ENCODE measurements at regions not wholly inside any gene's neighbourhood (a gene's known extent, or its start where the extent isn't known, plus 50 kb on each side); places are given as distances from the start of the nearest gene placed in this dataset.

GRCh38 chr1:4268262-4268888, 368.3 kb upstream of the C1orf174 start:
- no peak for DNase-seq
- intact Hi-C loops (cut with DNase I, micrococcal nuclease) = no loop called here
- no peak for ATAC-seq

GRCh38 chr1:4268889-4269284, 368.8 kb upstream of the C1orf174 start:
- intact Hi-C loops (cut with DNase I, micrococcal nuclease) = no loop called here
- ATAC-seq (no peak), DNase-seq (no peak)

GRCh38 chr1:4269330-4269729, 369.3 kb upstream of the C1orf174 start:
- DNase-seq = no peak
- intact Hi-C loops (cut with DNase I, micrococcal nuclease) = no loop called here
- ATAC-seq = no peak

DNA sequence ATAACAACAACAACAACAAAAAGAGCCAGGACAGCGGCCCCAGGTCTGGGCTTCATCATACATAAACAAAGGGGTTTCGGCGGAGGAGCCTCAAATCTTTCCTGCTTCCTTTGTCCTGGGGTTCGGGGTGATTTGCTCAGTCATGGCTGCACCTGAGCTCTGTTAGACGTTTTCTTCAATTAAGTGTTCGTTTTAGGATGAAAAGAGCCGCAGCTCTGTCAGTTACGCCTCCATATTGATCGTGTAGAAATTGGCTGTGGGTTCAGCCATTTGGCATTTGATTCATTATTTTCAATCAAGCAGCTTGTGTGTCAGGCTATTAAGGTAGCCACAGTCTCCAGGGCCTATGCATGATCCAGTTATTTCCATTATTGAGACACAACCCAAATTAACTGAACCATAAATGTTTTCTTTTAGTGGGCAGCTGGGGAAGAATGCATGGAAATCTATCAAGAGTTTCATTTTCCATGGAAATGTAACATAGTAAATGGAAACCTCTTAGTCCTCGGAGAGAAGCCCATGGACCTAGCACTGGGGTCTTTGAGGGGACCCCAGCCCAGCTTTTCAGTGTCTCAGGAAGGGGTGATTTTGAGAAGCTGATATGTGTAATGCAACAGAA, 370.0 kb upstream of the C1orf174 start:
- intact Hi-C loops (cut with DNase I, micrococcal nuclease) = no loop called here
- DNase-seq (no peak), ATAC-seq (no peak)

DNA sequence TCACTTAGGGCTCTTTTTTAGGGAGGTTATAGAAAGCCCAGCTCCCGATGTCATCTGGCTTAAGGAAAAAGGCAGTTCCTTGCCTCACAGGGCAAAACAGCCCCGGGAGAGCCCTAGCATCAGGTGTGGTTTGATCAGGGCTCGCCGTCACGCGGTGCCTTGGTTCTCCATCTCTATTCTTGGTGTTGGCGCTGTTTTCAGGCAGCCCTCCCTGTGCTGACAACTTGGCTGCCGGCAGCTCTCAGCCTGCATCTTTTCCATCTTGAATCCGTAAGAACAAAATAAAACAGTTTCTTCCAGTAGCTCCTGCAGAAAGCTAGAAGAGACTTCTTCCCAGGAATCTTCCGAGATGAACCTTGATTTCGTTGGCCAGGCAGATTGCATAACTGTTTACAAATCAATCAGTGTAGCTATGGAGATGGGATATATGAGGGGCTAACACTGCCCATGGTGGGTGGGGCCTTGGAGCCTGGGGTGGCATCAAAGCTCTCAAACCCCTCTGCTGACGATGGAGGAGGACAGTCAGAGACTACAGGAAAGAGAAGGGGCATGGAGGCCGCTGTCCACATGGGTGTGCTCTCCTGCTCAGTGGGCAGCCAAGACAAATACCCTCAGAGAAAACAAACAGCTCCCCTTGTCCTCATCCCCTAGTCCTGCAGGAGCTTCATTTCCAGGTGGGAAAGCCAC, 370.7 kb upstream of the C1orf174 start:
- ATAC-seq = no peak
- DNase-seq = no peak
- intact Hi-C loops (cut with DNase I, micrococcal nuclease) = no loop called here

GRCh38 chr1:4271338-4271998, 371.4 kb upstream of the C1orf174 start:
- intact Hi-C loops (cut with DNase I, micrococcal nuclease) = no loop called here
- DNase-seq = no peak
- no peak for ATAC-seq

GRCh38 chr1:4272568-4272967, 372.5 kb upstream of the C1orf174 start:
- ATAC-seq (no peak), DNase-seq (no peak)
- intact Hi-C loops (cut with DNase I, micrococcal nuclease) = no loop called here

DNA sequence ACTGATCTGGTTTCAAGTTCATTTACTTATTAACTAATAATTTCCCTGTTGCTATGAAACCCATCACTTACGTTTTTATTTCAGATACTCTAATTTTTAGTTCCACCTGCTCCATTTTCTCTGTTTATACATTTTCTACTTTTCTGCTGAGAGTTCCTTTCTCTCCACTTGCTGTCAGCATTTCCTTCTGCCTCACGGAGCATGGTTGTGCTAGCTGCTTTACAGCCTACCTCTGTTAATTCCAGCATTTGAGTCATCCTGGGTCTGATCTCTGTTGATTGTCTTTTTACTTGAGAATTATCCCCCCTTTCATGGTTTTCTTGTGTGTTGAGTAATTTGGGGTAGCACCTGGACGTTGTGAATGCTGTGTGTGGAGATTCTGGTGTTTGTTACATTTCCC, 373.2 kb upstream of the C1orf174 start:
- DNase-seq = no peak
- intact Hi-C loops (cut with DNase I, micrococcal nuclease) = no loop called here
- ATAC-seq = no peak

DNA sequence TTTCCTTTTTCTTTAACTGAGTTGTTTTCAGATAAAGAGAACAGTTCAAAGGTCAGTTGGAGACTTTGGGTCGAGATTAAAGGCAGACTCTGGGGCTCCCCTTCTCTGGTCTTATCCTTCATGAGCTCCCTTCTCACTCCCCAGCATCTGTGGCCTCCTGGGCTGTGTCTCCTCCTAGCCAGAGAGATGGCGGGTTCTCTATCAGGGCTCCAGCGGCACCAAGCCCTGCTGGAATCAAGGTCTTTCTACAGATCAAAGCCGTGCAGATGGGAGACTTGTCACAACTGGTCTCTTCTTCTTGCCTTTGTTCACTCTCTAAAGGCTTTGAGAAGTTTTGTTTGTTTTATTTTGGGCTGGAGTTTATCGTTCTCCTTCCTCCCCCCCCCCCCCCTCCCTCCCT, 373.7 kb upstream of the C1orf174 start:
- ATAC-seq (no peak), DNase-seq (no peak)
- intact Hi-C loops (cut with DNase I, micrococcal nuclease) = no loop called here

DNA sequence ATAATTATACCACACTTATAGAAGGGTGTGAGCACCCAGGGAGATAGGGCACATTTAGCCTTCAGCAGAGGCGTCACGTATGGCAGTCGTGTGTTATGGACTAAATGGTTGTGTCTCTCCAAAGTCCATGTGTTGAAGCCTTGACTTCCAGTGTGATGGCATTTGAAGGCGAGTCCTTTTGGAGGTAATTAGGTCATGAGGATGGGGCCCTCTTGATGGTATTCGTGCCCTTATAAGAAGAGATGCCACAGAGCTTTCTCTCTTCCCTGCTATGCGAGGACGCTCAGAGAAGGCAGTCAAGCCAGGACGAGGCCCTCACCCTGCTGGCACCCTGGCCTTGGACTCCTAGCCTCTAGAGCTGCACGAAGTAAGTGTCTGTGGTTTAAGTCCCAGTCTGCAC, 375.0 kb upstream of the C1orf174 start:
- intact Hi-C loops (cut with DNase I, micrococcal nuclease) = no loop called here
- DNase-seq (no peak), ATAC-seq (no peak)

GRCh38 chr1:4276238-4276637, 376.2 kb upstream of the C1orf174 start:
- intact Hi-C loops (cut with DNase I, micrococcal nuclease) = no loop called here
- ATAC-seq = no peak
- DNase-seq = no peak

DNA sequence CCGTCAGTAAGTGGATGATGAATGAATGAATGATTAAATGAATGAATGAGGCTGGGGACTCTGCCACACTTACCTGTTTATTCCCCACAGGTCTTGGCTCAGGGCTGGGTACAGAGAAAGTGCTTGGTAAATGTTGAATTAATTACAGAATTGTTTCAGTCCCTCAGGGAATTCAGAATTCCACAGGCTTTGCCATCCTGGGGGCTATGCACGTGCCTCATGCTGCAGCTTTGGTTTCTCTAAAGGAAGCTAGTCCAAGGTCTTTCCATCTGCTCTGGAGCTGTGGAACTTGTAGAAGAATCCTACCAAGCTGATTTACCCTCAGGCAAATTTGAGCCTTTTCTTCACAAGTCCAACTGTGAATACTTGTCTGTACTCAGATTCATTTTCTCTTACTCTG, 376.8 kb upstream of the AJAP1 start:
- no peak for ATAC-seq

GRCh38 chr1:4284976-4285375, 369.4 kb upstream of the AJAP1 start:
- DNase-seq = no peak
- ATAC-seq = no peak
- intact Hi-C loops (cut with DNase I, micrococcal nuclease) = no loop called here

More for the DNA sequence above, 376.8 kb upstream of the AJAP1 start:
- no peak for DNase-seq
- intact Hi-C loops (cut with DNase I, micrococcal nuclease) = no loop called here

DNA sequence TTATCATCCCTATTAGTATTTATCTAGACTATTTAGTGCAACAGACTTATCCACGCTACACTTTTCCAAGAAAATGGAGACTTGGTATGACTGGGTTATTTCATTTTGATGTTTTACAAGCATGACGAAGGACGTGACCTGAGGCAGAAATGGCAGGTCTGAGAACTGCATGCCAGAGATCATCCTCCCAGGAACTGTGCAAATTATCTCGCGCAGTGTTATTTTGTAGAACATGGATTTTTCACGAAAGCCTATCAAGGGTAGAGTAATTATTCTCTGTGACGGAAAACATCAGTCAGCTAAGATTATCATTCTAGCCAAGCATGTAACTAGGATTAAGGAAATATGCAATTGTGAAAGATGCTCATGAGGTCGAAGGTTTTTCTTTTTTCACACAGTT, 361.5 kb upstream of the AJAP1 start:
- no peak for ATAC-seq
- no peak for DNase-seq
- intact Hi-C loops (cut with DNase I, micrococcal nuclease) = no loop called here

- intact Hi-C loops (cut with DNase I, micrococcal nuclease) = no loop called here
- ATAC-seq = no peak
- no peak for DNase-seq
Measured at GRCh38 chr1:4298361-4299083, 355.9 kb upstream of the AJAP1 start.

DNA sequence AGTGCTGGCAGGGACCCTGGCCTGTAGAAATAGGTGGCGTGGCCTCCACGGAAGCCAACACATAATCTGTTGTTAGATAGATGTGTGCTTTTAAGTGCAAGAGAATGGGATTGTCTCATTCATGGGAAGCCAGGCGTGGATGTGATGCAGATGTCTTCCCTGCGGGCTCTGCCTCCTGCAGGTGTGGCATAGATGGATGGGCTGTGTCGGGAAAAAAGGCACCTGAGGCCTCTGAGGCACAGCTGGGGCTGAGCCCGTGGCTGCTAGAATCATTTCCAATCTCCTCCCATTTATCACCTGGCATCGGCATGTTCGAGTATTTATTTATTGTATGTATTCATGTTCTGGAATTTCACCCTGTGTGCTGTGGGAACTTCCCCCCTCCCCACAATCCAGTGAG, 353.4 kb upstream of the AJAP1 start:
- DNase-seq (no peak), ATAC-seq (no peak)
- intact Hi-C loops (cut with DNase I, micrococcal nuclease) = no loop called here

GRCh38 chr1:4303303-4303702, 351.1 kb upstream of the AJAP1 start:
- intact Hi-C loops (cut with DNase I, micrococcal nuclease) = no loop called here

DNA sequence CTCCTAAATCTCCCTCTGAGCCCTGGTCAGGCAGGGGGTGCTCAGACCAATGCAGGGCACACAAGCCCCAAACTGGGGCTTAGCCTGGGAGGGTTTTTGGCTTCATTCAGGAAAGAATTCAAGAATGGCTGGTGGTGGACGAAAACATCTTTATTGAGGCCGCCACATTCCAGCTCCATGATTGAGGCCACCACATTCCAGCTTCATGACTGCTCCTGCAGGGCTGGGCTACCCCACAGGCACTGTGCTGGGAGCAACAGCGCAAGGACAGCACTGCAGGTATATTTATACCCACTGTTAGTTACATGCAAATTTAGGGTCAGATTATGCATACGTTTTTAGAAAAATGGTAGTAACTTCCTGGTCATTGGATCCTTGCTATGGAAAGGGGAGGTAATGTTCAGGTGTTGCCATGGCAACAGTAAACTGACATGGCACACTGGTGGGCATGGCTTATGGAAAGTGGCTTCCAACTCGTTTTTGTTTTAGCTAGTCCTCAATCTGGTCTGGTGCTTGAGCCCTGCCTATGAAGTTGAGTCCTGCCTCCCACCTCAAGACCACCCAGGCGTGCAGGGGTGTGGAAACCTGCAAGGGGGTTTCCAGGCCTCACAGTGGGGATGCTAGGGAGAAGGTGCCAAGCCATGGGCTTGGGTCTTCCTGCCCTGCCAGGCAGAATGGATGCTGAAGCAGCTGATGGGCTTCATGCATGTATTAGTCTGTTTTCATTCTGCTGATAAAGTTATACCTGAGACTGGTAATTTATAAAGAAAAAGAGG, 348.7 kb upstream of the AJAP1 start:
- no peak for DNase-seq
- ATAC-seq = no peak
- intact Hi-C loops (cut with DNase I, micrococcal nuclease) = no loop called here

More at GRCh38 chr1:4303303-4303702, 351.1 kb upstream of the AJAP1 start:
- DNase-seq = no peak
- no peak for ATAC-seq
